IMR-90 (cell line): ENCODE measurements at regions not wholly inside any gene's neighbourhood (a gene's known extent, or its start where the extent isn't known, plus 50 kb on each side); places are given as distances from the start of the nearest gene placed in this dataset.

Source experiments
- ATAC-seq: fragments of 200-7000 bp; cut with Tn5 transposase; 2 replicates; pipeline ENCODE4 v1.9.1; 2020; ENCODE audit warnings: low read depth, mild to moderate bottlenecking, moderate library complexity
- BruUV-seq: library from RNA; stranded (reverse); fragments of 400-500 nt; replicated peaks from 2 replicates; lab custom pipeline; 2021; lab: Mats Ljungman, UMichigan
- CTCF ChIA-PET: fragments of 300-600 bp; formaldehyde crosslinking; extraction: SDS; loops from one replicate; lab custom pipeline; 2021; ENCODE audit warnings: antibody characterized with exemption; lab: Yijun Ruan, JAX
- POLR2A ChIA-PET: fragments of 300-600 bp; sonication (Branson Sonifier 250); formaldehyde crosslinking; loops from one replicate; lab custom pipeline; 2022; ENCODE audit warnings: antibody characterized with exemption; ENCODE audit not compliant: unreplicated experiment; lab: Charles Lee
- DNase-seq: peaks from one replicate; pipeline ENCODE4 v3.0.0; 2013
- H2AFZ ChIP-seq: replicated peaks from 2 replicates; pipeline ENCODE3; 2013; ENCODE audit warnings: low read length, mild to moderate bottlenecking; ENCODE audit not compliant: poor library complexity
- H2AK5ac ChIP-seq: 2 replicates; pipeline ENCODE4 v1.6.1; 2013; ENCODE audit warnings: low read depth, low read length, inconsistent platforms
- H2AK9ac ChIP-seq: replicated peaks from 2 replicates; pipeline ENCODE3; 2013; ENCODE audit warnings: mild to moderate bottlenecking, low read depth, low read length, moderate library complexity; ENCODE audit not compliant: poor library complexity
- H2BK120ac ChIP-seq: 2 replicates; pipeline ENCODE4 v1.6.1; 2013; ENCODE audit warnings: low read depth, low read length, inconsistent platforms
- H2BK15ac ChIP-seq: 3 replicates; pipeline ENCODE4 v1.6.1; 2013; ENCODE audit warnings: low read depth, low read length, inconsistent platforms
- H2BK20ac ChIP-seq: 2 replicates; pipeline ENCODE4 v1.6.1; 2013; ENCODE audit warnings: low read depth, mild to moderate bottlenecking, inconsistent platforms, low read length, moderate library complexity
- H2BK5ac ChIP-seq: 2 replicates; pipeline ENCODE4 v1.6.1; 2013; ENCODE audit warnings: mild to moderate bottlenecking, low read depth, low read length, inconsistent platforms; ENCODE audit not compliant: poor library complexity, severe bottlenecking
- H3K14ac ChIP-seq: replicated peaks from 2 replicates; pipeline ENCODE4 v1.6.1; 2013; ENCODE audit warnings: low read depth, low read length, inconsistent platforms
- H3K18ac ChIP-seq: 2 replicates; pipeline ENCODE4 v1.6.1; 2013; ENCODE audit warnings: low read depth, low read length, control low read depth
- H3K23ac ChIP-seq: 2 replicates; pipeline ENCODE4 v1.6.1; 2013; ENCODE audit warnings: low read depth, low read length, inconsistent platforms
- H3K27ac ChIP-seq: 2 replicates; pipeline ENCODE4 v1.5.1; 2013; ENCODE audit warnings: mild to moderate bottlenecking, control low read depth, low read length; ENCODE audit not compliant: insufficient read depth
- H3K27me3 ChIP-seq: 2 replicates; pipeline ENCODE4 v1.6.1; 2013; ENCODE audit warnings: low read length; ENCODE audit not compliant: control insufficient read depth, insufficient read depth
- H3K36me3 ChIP-seq: 2 replicates; pipeline ENCODE4 v1.6.1; 2013; ENCODE audit warnings: low read length, mixed read lengths; ENCODE audit not compliant: control insufficient read depth, insufficient read depth
- H3K4ac ChIP-seq: 2 replicates; pipeline ENCODE4 v1.6.1; 2013; ENCODE audit warnings: low read depth, low read length, inconsistent platforms
- H3K4me1 ChIP-seq: 2 replicates; pipeline ENCODE4 v1.6.1; 2013; ENCODE audit warnings: low read length, mixed read lengths; ENCODE audit not compliant: control insufficient read depth, insufficient read depth
- H3K4me2 ChIP-seq: 2 replicates; pipeline ENCODE4 v1.6.1; 2013; ENCODE audit warnings: low read depth, mild to moderate bottlenecking, control low read depth, low read length, moderate library complexity
- H3K4me3 ChIP-seq: 2 replicates; pipeline ENCODE4 v1.5.1; 2013; ENCODE audit warnings: low read depth, mild to moderate bottlenecking, control low read depth, low read length, moderate library complexity; ENCODE audit not compliant: insufficient read depth
- H3K56ac ChIP-seq: 2 replicates; pipeline ENCODE4 v1.6.1; 2013; ENCODE audit warnings: low read length, inconsistent platforms; ENCODE audit not compliant: insufficient read depth; ENCODE audit errors: extremely low read depth
- H3K79me1 ChIP-seq, 2 experiments: 2 replicates each; pipeline ENCODE4 v1.6.1; 2013; ENCODE audit warnings: low read length in 2 of 2, inconsistent platforms in 1 of 2, low read depth in 1 of 2
- H3K9ac ChIP-seq: 2 replicates; pipeline ENCODE4 v1.6.1; 2013; ENCODE audit warnings: low read depth, low read length, control low read depth
- H3K9me1 ChIP-seq: 2 replicates; pipeline ENCODE4 v1.6.1; 2013; ENCODE audit warnings: low read length, inconsistent platforms; ENCODE audit not compliant: insufficient read depth
- H3K9me3 ChIP-seq: 2 replicates; pipeline ENCODE4 v1.6.1; 2013; ENCODE audit warnings: low read length; ENCODE audit not compliant: control insufficient read depth, insufficient read depth
- H4K20me1 ChIP-seq: 2 replicates; pipeline ENCODE4 v1.6.1; 2013; ENCODE audit warnings: low read length, inconsistent platforms; ENCODE audit not compliant: insufficient read depth
- H4K5ac ChIP-seq: 2 replicates; pipeline ENCODE4 v1.6.1; 2013; ENCODE audit warnings: mild to moderate bottlenecking, low read depth, low read length, control low read depth
- H4K8ac ChIP-seq, 2 experiments: 2 replicates each; pipeline ENCODE4 v1.6.1; 2013; ENCODE audit warnings: low read depth in 2 of 2, low read length in 2 of 2, control low read depth in 1 of 2, inconsistent platforms in 1 of 2
- H4K91ac ChIP-seq: 2 replicates; pipeline ENCODE4 v1.6.1; 2013; ENCODE audit warnings: low read depth, low read length, inconsistent platforms; ENCODE audit not compliant: insufficient read depth
- BHLHE40 ChIP-seq: fragments of 150-350 bp; IDR thresholded peaks from 2 replicates; pipeline ENCODE4 v1.6.1; 2016; ENCODE audit warnings: mild to moderate bottlenecking, low read depth, low read length
- CEBPB ChIP-seq: IDR thresholded peaks from 2 replicates; pipeline ENCODE4 v1.6.1; 2012; ENCODE audit warnings: low read depth, low read length, improper control_type of control experiment
- CHD1 ChIP-seq: IDR thresholded peaks from 2 replicates; pipeline ENCODE4 v1.6.1; 2012; ENCODE audit warnings: low read depth, low read length, improper control_type of control experiment
- FOS ChIP-seq: fragments of 150-350 bp; IDR thresholded peaks from 2 replicates; pipeline ENCODE4 v1.6.1; 2016; ENCODE audit warnings: low read depth, low read length
- MAFK ChIP-seq: IDR thresholded peaks from 2 replicates; pipeline ENCODE4 v1.6.1; 2012; ENCODE audit warnings: low read depth, low read length, improper control_type of control experiment
- MAZ ChIP-seq: IDR thresholded peaks from 2 replicates; pipeline ENCODE4 v1.6.1; 2012; ENCODE audit warnings: low read depth, mild to moderate bottlenecking, low read length, improper control_type of control experiment, moderate library complexity, borderline replicate concordance
- MXI1 ChIP-seq: IDR thresholded peaks from 2 replicates; pipeline ENCODE4 v1.6.1; 2012; ENCODE audit warnings: low read depth, mild to moderate bottlenecking, low read length, moderate library complexity, borderline replicate concordance
- NFE2L2 ChIP-seq: fragments of 150-350 bp; IDR thresholded peaks from 2 replicates; pipeline ENCODE4 v1.6.1; 2016; ENCODE audit warnings: low read depth, mild to moderate bottlenecking, low read length
- POLR2A ChIP-seq: IDR thresholded peaks from 2 replicates; pipeline ENCODE4 v1.6.1; 2012; ENCODE audit warnings: mild to moderate bottlenecking, low read depth, low read length
- RAD21 ChIP-seq: IDR thresholded peaks from 2 replicates; pipeline ENCODE4 v1.6.1; 2012; ENCODE audit warnings: low read length, improper control_type of control experiment
- RCOR1 ChIP-seq: IDR thresholded peaks from 2 replicates; pipeline ENCODE4 v1.6.1; 2012; ENCODE audit warnings: mild to moderate bottlenecking, low read length, improper control_type of control experiment; ENCODE audit not compliant: insufficient replicate concordance
- RFX5 ChIP-seq: IDR thresholded peaks from 2 replicates; pipeline ENCODE4 v1.8.0; 2012; ENCODE audit warnings: low read depth, mild to moderate bottlenecking, low read length, moderate library complexity
- SMC3 ChIP-seq: fragments of 150-350 bp; IDR thresholded peaks from 2 replicates; pipeline ENCODE4 v1.6.1; 2016; ENCODE audit warnings: low read depth, mild to moderate bottlenecking, antibody characterized with exemption, low read length, moderate library complexity
- WGBS, 2 experiments: methylation state at CpG; one replicate each; pipeline versions ENCODE4 v1.1.5 to v1.1.7; 2013; ENCODE audit warnings: missing lambda C conversion rate in 2 of 2; ENCODE audit not compliant: insufficient read length in 1 of 2; ENCODE audit errors: extremely low coverage in 2 of 2; 5-methylcytosine and 5-hydroxymethylcytosine counted together
- dilution Hi-C: fragments of 300-500 bp; cut with HindIII; formaldehyde crosslinking; loops from one replicate; pipeline ENCODE4 v1.14.3; 2018; ENCODE audit warnings: low sequenced_read_pairs; ENCODE audit not compliant: unreplicated experiment
- in situ Hi-C: fragments of 300-500 bp; cut with MboI; formaldehyde crosslinking; loops from 3 replicates; pipeline ENCODE4 v1.14.3; 2019; ENCODE audit warnings: low sequenced_read_pairs, inconsistent platforms, mixed read lengths
- intact Hi-C: fragments of 100-400 bp; cut with micrococcal nuclease; formaldehyde crosslinking; loops from 2 replicates; pipeline ENCODE4 v1.10.0; 2022
- TF ChIP-seq, protein P1 (sequence below): fragments of 150-350 bp; IDR thresholded peaks from 2 replicates; pipeline ENCODE4 v1.6.1; 2016; ENCODE audit warnings: low read depth, mild to moderate bottlenecking, low read length, moderate library complexity, borderline replicate concordance
- TF ChIP-seq, protein P2 (sequence below): fragments of 150-350 bp; IDR thresholded peaks from 2 replicates; pipeline ENCODE4 v1.6.1; 2017; ENCODE audit warnings: mild to moderate bottlenecking, antibody characterized with exemption, low read length, low read depth

GRCh38 chr3:76349715-76350480 lies 564.5 kb upstream of the ZNF717 start:
- no peak overlapping the region for H3K4me3 ChIP-seq
- H2AK9ac ChIP-seq: no peak overlapping the region
- 0 out of 2 replicates have a peak, but pooled peaks cover 2% of the 10 kb centered on the region for H3K4me1 ChIP-seq
- H3K36me3 ChIP-seq: no peaks in the 10 kb centered on the region
- BruUV-seq: no TSS peak
- CTCF ChIA-PET: interaction anchor here (0.9 kb wide), 1 partner anchor 11 kb away, joined by 4 read pairs; no protein-coding TSS in a partner anchor
- no peak overlapping the region for H3K18ac ChIP-seq
- H2BK15ac ChIP-seq: no peak overlapping the region
- H3K4ac ChIP-seq: no peak overlapping the region
- no peak overlapping the region for H3K9ac ChIP-seq
- intact Hi-C loops: no loop called here
- H3K79me1 ChIP-seq: no peaks in the 10 kb centered on the region
- no peak overlapping the region for H4K8ac ChIP-seq
- H3K27ac ChIP-seq: no peak overlapping the region
- ATAC-seq (no peak), DNase-seq (no peak)
- WGBS, 2 experiments: no CpG with 5 or more reads among the region's 3 CpGs
- no peak overlapping the region for H3K56ac ChIP-seq
- in situ Hi-C loops: no loop called here
- H2BK5ac ChIP-seq: no peak overlapping the region
- H4K5ac ChIP-seq: no peak overlapping the region
- no peak overlapping the region for H2BK20ac ChIP-seq
- H2BK120ac ChIP-seq: no peak overlapping the region
- no peak overlapping the region for H2AFZ ChIP-seq
- H2AK5ac ChIP-seq: no peak overlapping the region
- TF ChIP-seq CHD1 (no peak), BHLHE40 (no peak), CEBPB (no peak), RFX5 (no peak), FOS (no peak), NFE2L2 (no peak), SMC3 (no peak), MXI1 (no peak), POLR2A (no peak), MAFK (no peak), RCOR1 (no peak), RAD21 (no peak), MAZ (no peak)
- TF ChIP-seq, protein P1, sequence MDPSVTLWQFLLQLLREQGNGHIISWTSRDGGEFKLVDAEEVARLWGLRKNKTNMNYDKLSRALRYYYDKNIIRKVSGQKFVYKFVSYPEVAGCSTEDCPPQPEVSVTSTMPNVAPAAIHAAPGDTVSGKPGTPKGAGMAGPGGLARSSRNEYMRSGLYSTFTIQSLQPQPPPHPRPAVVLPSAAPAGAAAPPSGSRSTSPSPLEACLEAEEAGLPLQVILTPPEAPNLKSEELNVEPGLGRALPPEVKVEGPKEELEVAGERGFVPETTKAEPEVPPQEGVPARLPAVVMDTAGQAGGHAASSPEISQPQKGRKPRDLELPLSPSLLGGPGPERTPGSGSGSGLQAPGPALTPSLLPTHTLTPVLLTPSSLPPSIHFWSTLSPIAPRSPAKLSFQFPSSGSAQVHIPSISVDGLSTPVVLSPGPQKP: no peak
- TF ChIP-seq, protein P2, sequence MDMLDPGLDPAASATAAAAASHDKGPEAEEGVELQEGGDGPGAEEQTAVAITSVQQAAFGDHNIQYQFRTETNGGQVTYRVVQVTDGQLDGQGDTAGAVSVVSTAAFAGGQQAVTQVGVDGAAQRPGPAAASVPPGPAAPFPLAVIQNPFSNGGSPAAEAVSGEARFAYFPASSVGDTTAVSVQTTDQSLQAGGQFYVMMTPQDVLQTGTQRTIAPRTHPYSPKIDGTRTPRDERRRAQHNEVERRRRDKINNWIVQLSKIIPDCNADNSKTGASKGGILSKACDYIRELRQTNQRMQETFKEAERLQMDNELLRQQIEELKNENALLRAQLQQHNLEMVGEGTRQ: no peak
- POLR2A ChIA-PET: interaction anchor here (0.6 kb wide), 1 partner anchor 9 kb away, joined by 17 read pairs; no protein-coding TSS in a partner anchor
- no peaks in the 10 kb centered on the region for H3K9me3 ChIP-seq
- H3K9me1 ChIP-seq: no peaks in the 10 kb centered on the region
- H4K91ac ChIP-seq: no peak overlapping the region
- H3K27me3 ChIP-seq: no peaks in the 10 kb centered on the region
- H3K4me2 ChIP-seq: no peak overlapping the region
- H4K20me1 ChIP-seq: no peaks in the 10 kb centered on the region
- dilution Hi-C loops: no loop called here
- no peak overlapping the region for H3K23ac ChIP-seq
- H3K14ac ChIP-seq: no peak overlapping the region
